ENCODE measurements at regions not wholly inside any gene's neighbourhood (a gene's known extent, or its start where the extent isn't known, plus 50 kb on each side); places are given as distances from the start of the nearest gene placed in this dataset.

DNA sequence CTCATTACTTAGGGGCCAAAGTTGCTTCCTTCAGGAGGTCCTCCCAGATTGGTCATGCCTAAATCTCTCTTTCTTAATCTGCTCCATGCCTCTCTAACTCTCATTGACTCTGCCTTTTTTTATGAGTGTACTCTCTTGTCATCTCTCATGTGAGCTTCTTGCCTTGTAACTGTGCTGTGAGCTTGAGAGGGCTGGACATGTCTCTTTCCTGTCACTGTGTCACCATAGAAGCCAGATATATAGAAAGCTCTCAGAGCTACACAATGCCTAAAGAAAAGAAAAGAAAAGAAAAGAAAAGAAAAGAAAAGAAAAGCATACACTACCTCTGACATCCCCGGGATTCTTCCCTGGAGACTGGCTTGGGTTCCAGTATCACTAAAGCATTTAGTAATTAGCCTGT is 161.5 kb upstream of the SKOR2 start:
- ChIA-PET CTCF (no interaction called here), POLR2A (no interaction called here)
- intact Hi-C loops (cut with micrococcal nuclease; ENCODE audit: unreplicated experiment) = no loop called here
- Histone ChIP-seq H3K9me3 (no peaks in the 10 kb centered on the region), H3K4me1 (no peaks in the 10 kb centered on the region), H3K4me3 (ENCODE audit: low read depth, low read length) (no peak overlapping the region), H3K27me3 (replicated peaks; ENCODE audit: control insufficient read depth, insufficient read depth, low read length) (no peaks in the 10 kb centered on the region), H3K36me3 (ENCODE audit: control insufficient read depth, insufficient read depth, low read length) (no peaks in the 10 kb centered on the region)
- H3K4me3 Mint-ChIP-seq (ENCODE audit: unreplicated experiment) = no peak overlapping the region
- no peak overlapping the region for H3K27ac Mint-ChIP-seq (ENCODE audit: unreplicated experiment)
- H3K4me1 Mint-ChIP-seq (ENCODE audit: low read depth, unreplicated experiment) = no peaks in the 10 kb centered on the region
- TF ChIP-seq CTCF (IDR thresholded peaks at IDR 0.05; ENCODE audit: insufficient read depth in 1 of 2, low read depth in 1 of 2, low read length in 1 of 2, severe bottlenecking in 1 of 2, unreplicated experiment in 1 of 2) = no peak
- BruUV-seq (replicated peaks) = no TSS peak
- H3K36me3 Mint-ChIP-seq (ENCODE audit: insufficient read depth, unreplicated experiment) = no peaks in the 10 kb centered on the region
- no peak for DNase-seq
- H3K9me3 Mint-ChIP-seq (ENCODE audit: unreplicated experiment) = no peaks in the 10 kb centered on the region
- peaks cover 14% of the 10 kb centered on the region for H3K27me3 Mint-ChIP-seq (ENCODE audit: insufficient read depth, unreplicated experiment)

GRCh38 chr18:47411159-47411558 is 159.7 kb upstream of the SKOR2 start:
- no TSS peak for BruUV-seq (replicated peaks)
- ChIA-PET POLR2A (no interaction called here), CTCF (interaction anchor here (0.6 kb wide), 1 partner anchor 1067 kb away, joined by 3 read pairs; no protein-coding TSS in a partner anchor)
- no peaks in the 10 kb centered on the region for H3K27me3 ChIP-seq (replicated peaks; ENCODE audit: control insufficient read depth, insufficient read depth, low read length)
- H3K36me3 ChIP-seq (ENCODE audit: control insufficient read depth, insufficient read depth, low read length) = no peaks in the 10 kb centered on the region
- no peaks in the 10 kb centered on the region for H3K36me3 Mint-ChIP-seq (ENCODE audit: insufficient read depth, unreplicated experiment)
- peaks cover 14% of the 10 kb centered on the region for H3K27me3 Mint-ChIP-seq (ENCODE audit: insufficient read depth, unreplicated experiment)
- no peak for TF ChIP-seq CTCF (IDR thresholded peaks at IDR 0.05; ENCODE audit: insufficient read depth in 1 of 2, low read depth in 1 of 2, low read length in 1 of 2, severe bottlenecking in 1 of 2, unreplicated experiment in 1 of 2)
- H3K27ac Mint-ChIP-seq (ENCODE audit: unreplicated experiment) = no peak overlapping the region
- no peaks in the 10 kb centered on the region for H3K9me3 ChIP-seq
- intact Hi-C loops (cut with micrococcal nuclease; ENCODE audit: unreplicated experiment) = no loop called here
- DNase-seq = no peak
- H3K4me3 ChIP-seq (ENCODE audit: low read depth, low read length) = no peak overlapping the region
- H3K4me1 ChIP-seq = no peaks in the 10 kb centered on the region
- no peaks in the 10 kb centered on the region for H3K4me1 Mint-ChIP-seq (ENCODE audit: low read depth, unreplicated experiment)
- no peak overlapping the region for H3K4me3 Mint-ChIP-seq (ENCODE audit: unreplicated experiment)
- H3K9me3 Mint-ChIP-seq (ENCODE audit: unreplicated experiment) = no peaks in the 10 kb centered on the region

- DNase-seq = no peak
- Histone ChIP-seq H3K9me3 (no peaks in the 10 kb centered on the region), H3K27me3 (replicated peaks; ENCODE audit: control insufficient read depth, insufficient read depth, low read length) (no peaks in the 10 kb centered on the region), H3K4me1 (no peaks in the 10 kb centered on the region), H3K4me3 (ENCODE audit: low read depth, low read length) (no peak overlapping the region), H3K36me3 (ENCODE audit: control insufficient read depth, insufficient read depth, low read length) (no peaks in the 10 kb centered on the region)
- ChIA-PET CTCF (no interaction called here), POLR2A (no interaction called here)
- Mint-ChIP-seq H3K4me3 (ENCODE audit: unreplicated experiment) (no peak overlapping the region), H3K27me3 (ENCODE audit: insufficient read depth, unreplicated experiment) (peaks cover 14% of the 10 kb centered on the region), H3K4me1 (ENCODE audit: low read depth, unreplicated experiment) (no peaks in the 10 kb centered on the region), H3K27ac (ENCODE audit: unreplicated experiment) (no peak overlapping the region), H3K9me3 (ENCODE audit: unreplicated experiment) (no peaks in the 10 kb centered on the region), H3K36me3 (ENCODE audit: insufficient read depth, unreplicated experiment) (no peaks in the 10 kb centered on the region)
- TF ChIP-seq CTCF (IDR thresholded peaks at IDR 0.05; ENCODE audit: insufficient read depth in 1 of 2, low read depth in 1 of 2, low read length in 1 of 2, severe bottlenecking in 1 of 2, unreplicated experiment in 1 of 2) = no peak
- BruUV-seq (replicated peaks) = no TSS peak
- intact Hi-C loops (cut with micrococcal nuclease; ENCODE audit: unreplicated experiment) = no loop called here
These were observed 158.7 kb upstream of the SKOR2 start for GRCh38 chr18:47410139-47410538.

All from Caco-2 (cell line).